SJSA1 (cell line): ENCODE measurements at regions not wholly inside any gene's neighbourhood (a gene's known extent, or its start where the extent isn't known, plus 50 kb on each side); places are given as distances from the start of the nearest gene placed in this dataset.
"Not testable (repeated sequence)": the region's sequence is repeated elsewhere in the genome, so short reads cannot be mapped to it uniquely, and the experiment has no call there.

Source experiments
- DNase-seq, 2 experiments: peaks; one replicate each; pipeline ENCODE4 v3.0.0-alpha.2; 2015 to 2020; ENCODE audit warnings: low spot score in 2 of 2, low read depth in 1 of 2
- H3K27ac ChIP-seq: fragments of 250-450 bp; sonication (Bioruptor Pico); 2 replicates; pipeline ENCODE4 v1.5.1; 2020; ENCODE audit warnings: mild to moderate bottlenecking, moderate library complexity
- H3K27me3 ChIP-seq: fragments of 250-450 bp; sonication (Bioruptor Pico); replicated peaks from 2 replicates; pipeline ENCODE4 v1.5.1; 2020; ENCODE audit warnings: mild to moderate bottlenecking, moderate library complexity
- H3K36me3 ChIP-seq: fragments of 250-450 bp; sonication (Bioruptor Pico); 2 replicates; pipeline ENCODE4 v1.5.1; 2020; ENCODE audit warnings: mild to moderate bottlenecking
- H3K4me1 ChIP-seq: fragments of 250-450 bp; sonication (Bioruptor Pico); replicated peaks from 2 replicates; pipeline ENCODE4 v1.6.1; 2021; ENCODE audit warnings: mild to moderate bottlenecking
- H3K4me3 ChIP-seq: fragments of 250-450 bp; sonication (Bioruptor Pico); 2 replicates; pipeline ENCODE4 v1.5.1; 2020; ENCODE audit warnings: mild to moderate bottlenecking
- H3K9me3 ChIP-seq: fragments of 250-450 bp; sonication (Bioruptor Pico); replicated peaks from 2 replicates; pipeline ENCODE4 v1.5.1; 2020; ENCODE audit warnings: mild to moderate bottlenecking

DNA sequence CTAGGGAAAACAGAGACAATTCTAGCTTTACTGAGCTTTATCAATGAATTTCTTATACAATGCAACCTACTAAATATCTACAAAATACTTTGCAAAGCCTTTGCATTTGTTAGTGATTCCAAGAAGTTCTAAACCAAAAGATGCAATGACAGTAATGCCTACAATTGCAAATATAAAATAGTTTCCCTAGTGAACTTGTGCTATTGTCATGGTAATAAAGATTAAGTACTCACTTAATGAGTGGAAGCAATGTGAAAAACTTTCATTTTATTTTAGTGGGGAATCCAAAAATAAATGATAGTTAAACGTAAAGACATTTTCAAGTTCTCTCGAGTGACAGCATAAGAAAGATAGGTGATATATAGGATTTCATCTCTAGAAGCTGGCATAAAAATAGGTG is 270.5 kb upstream of the CTNND2 start:
- DNase-seq, result no peak
- H3K4me1 ChIP-seq, result no peaks in the 10 kb centered on the region
- H3K36me3 ChIP-seq, result no peaks in the 10 kb centered on the region
- no peaks in the 10 kb centered on the region for H3K27me3 ChIP-seq
- H3K9me3 ChIP-seq, result 0 out of 2 replicates have a peak, but pooled peaks cover 4% of the 10 kb centered on the region
- no peak overlapping the region for H3K4me3 ChIP-seq
- H3K27ac ChIP-seq, result no peak overlapping the region

DNA sequence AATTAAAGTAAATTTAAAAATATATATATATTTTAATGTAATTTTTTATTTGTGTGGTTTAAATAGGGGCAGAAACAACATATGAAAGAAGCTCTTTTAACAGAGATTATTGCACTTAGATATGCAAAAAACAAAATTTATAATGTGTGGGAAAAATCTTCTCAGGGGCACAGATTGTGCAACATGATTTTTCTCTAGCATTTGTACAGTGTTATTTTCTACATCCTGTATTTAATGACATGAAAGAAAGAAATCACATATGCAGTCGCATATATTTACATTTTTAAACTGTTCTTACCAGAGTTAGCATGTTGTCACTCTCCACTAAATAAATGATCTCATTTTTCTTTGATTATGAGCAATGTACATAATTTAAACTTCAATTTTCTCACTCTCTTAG is 265.3 kb upstream of the CTNND2 start:
- Histone ChIP-seq H3K4me3 (no peak overlapping the region), H3K4me1 (no peaks in the 10 kb centered on the region), H3K9me3 (no peaks in the 10 kb centered on the region), H3K36me3 (no peaks in the 10 kb centered on the region), H3K27me3 (no peaks in the 10 kb centered on the region), H3K27ac (no peak overlapping the region)
- DNase-seq, result no peak

DNA sequence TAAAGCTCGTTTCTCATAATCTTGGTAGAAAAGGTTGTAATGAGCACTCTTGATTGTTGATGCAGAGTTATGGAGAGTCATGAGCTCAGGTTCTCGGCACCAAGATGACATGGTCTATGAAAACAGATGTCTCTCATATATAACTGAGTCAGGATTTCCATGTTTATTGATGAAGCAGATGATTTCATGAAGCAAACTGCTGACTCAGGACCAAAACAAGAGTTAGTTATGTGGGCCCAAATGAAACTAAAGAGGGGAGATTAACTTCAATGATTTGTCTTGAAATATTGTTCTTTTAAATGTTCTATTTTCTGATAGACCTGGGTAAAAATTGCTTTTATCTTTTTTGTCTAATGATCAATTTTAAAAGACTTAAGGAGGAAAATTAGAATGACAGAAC is 258.6 kb upstream of the CTNND2 start:
- H3K27ac ChIP-seq, result no peak overlapping the region

DNA sequence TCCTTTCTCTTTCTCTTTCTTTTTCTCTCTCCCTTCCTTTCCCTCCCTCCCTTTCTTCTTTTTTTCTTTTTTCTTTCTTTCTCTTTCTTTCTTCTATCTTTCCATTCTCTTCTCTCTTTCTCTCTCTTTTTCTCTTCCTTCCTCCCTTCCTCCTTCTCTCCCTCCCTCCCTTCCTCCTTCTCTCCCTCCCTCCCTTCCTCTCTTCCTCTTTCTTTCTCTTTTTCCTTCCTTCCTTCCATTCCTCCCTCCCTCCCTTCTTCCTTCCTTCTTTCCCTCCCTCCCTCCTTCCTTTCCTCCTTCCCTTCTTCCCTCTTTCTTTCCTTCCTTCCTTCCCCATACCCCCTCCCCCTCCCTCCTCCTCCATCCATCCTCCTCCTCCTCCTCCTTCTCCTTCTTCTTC is 243.3 kb upstream of the CTNND2 start:
- no peaks in the 10 kb centered on the region for H3K36me3 ChIP-seq
- H3K27ac ChIP-seq, result no peak overlapping the region
- no peak for DNase-seq
- no peaks in the 10 kb centered on the region for H3K4me1 ChIP-seq
- no peak overlapping the region for H3K4me3 ChIP-seq
- no peaks in the 10 kb centered on the region for H3K27me3 ChIP-seq
- H3K9me3 ChIP-seq, result no peaks in the 10 kb centered on the region

More for the DNA sequence above, 258.6 kb upstream of the CTNND2 start:
- DNase-seq, result no peak
- Histone ChIP-seq H3K36me3 (no peaks in the 10 kb centered on the region), H3K4me1 (no peaks in the 10 kb centered on the region), H3K4me3 (no peak overlapping the region), H3K27me3 (no peaks in the 10 kb centered on the region), H3K9me3 (0 out of 2 replicates have a peak, but pooled peaks cover 2% of the 10 kb centered on the region)

DNA sequence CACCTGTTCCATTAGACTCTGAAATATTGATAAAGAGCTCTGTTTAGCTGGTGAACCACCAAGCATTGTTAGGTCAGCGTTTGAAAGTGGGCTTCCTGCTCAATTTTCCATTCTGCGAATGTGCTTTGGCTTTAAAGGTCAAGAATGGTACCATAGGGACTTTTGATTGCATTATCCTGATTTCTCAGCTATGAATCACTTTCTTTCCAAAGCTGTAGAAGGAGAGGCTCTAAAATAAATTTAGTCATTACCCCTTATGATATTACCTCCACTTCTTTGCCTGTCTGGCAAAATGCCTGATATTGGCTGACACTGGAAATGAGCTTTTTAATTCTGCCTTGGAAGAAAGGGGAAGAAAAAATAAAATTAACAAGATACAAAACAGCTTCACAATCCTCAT is 237.2 kb upstream of the CTNND2 start:
- no peak overlapping the region for H3K4me3 ChIP-seq
- DNase-seq, result no peak
- H3K36me3 ChIP-seq, result no peaks in the 10 kb centered on the region

DNA sequence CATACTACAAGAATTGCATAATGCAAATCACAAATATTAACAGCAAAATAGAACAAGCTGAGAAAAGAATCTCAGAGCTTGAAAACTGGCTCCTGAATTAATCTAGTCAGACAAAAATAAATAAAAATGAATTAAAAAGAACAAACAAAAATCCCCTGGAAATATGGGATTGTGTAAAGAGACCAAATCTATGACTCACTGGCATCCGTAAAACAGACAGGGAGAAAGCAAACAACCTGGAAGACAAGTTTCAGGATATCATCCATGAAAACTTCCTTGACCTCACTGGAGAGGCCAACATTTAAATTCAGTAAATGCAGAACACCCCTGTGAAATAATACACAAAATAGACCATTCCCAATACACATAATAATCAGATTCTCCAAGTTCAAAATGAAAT is 229.3 kb upstream of the CTNND2 start:
- Histone ChIP-seq H3K4me1 (no peaks in the 10 kb centered on the region), H3K27ac (no peak overlapping the region), H3K36me3 (no peaks in the 10 kb centered on the region), H3K4me3 (no peak overlapping the region), H3K9me3 (0 out of 2 replicates have a peak, but pooled peaks cover 4% of the 10 kb centered on the region), H3K27me3 (no peaks in the 10 kb centered on the region)
- DNase-seq, result no peak

More for the DNA sequence above, 237.2 kb upstream of the CTNND2 start:
- H3K4me1 ChIP-seq, result no peaks in the 10 kb centered on the region
- H3K9me3 ChIP-seq, result no peaks in the 10 kb centered on the region; the same call in 1 of the 2 replicates
- no peaks in the 10 kb centered on the region for H3K27me3 ChIP-seq
- no peak overlapping the region for H3K27ac ChIP-seq

DNA sequence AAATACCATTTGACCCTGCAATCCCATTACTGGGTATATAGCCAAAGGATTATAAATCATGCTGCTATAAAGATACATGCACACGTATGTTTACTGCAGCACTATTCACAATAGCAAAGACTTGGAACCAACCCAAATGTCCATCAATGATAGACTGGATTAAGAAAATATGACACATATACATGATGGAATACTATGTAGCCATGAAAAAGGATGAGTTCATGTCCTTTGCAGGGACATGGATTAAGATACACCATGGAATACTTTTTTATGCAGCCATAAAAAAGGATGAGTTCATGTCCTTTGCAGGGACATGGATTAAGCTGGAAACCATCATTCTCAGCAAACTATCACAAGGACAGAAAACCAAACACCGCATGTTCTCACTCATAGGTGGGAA is 226.8 kb upstream of the CTNND2 start:
- not testable (repeated sequence) for H3K27me3 ChIP-seq, DNase-seq, H3K36me3 ChIP-seq, H3K27ac ChIP-seq, H3K4me1 ChIP-seq, H3K4me3 ChIP-seq, H3K9me3 ChIP-seq

DNA sequence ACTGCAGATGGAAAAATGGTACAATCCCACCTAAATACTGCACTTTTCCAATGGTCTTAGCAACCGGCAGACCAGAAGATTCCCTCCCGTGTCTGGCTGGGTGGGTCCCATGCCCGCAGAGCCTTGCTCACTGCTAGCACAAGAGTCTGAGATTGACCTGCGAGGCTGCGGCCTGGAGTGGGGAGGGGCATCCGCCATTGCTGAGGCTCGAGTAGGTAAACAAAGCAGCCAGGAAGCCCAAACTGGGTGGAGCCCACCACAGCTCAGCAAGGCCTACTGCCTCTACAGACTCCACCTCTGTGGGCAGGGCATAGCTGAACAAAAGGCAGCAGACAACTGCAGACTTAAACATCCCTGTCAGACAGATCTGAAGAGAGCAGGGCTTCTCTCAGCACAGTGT is 221.6 kb upstream of the CTNND2 start:
- DNase-seq, result no peak
- Histone ChIP-seq H3K36me3 (no peaks in the 10 kb centered on the region), H3K27me3 (no peaks in the 10 kb centered on the region), H3K27ac (no peak overlapping the region), H3K4me1 (no peaks in the 10 kb centered on the region), H3K9me3 (no peaks in the 10 kb centered on the region), H3K4me3 (no peak overlapping the region)

DNA sequence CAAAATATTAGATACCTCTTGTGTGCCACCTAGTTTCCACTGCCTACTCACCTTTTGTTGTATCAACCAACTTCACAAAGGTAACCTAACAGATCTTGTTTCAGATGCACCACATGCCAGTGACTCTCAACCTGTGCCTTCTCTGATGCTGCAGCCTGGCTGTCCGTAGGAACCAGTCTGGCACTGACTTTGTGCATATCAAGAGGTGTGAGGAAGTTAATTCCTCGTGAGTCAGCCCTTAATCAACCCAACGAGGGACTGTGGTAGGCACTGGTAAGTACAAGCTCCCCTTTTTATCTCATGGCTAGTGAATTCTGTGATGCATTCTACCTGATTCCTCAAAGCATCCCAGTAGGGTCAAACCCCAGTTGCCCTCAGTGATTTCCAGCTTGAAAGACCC is 215.4 kb upstream of the CTNND2 start:
- no peaks in the 10 kb centered on the region for H3K36me3 ChIP-seq
- H3K27ac ChIP-seq, result no peak overlapping the region
- no peak overlapping the region for H3K4me3 ChIP-seq
- DNase-seq, result no peak
- 0 out of 2 replicates have a peak, but pooled peaks cover 2% of the 10 kb centered on the region for H3K9me3 ChIP-seq
- no peaks in the 10 kb centered on the region for H3K4me1 ChIP-seq
- H3K27me3 ChIP-seq, result no peaks in the 10 kb centered on the region

DNA sequence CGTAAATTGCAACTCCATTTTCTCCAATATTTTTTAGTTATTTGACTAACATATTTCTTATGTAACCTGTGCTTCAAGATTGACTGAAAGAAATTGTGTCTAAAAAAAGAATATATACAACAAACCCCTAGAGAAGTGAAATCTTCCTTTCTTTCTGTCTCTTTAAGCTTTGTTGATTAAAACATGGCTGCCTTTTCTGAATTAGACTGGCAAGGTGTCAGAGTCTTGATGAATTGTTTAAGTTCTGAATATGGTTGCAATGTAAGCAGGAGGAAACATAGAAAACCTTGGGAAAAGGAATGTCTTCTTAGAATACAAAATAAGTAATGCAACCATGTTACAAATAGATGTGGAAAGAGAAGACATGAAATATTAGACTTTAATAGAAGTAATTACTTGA is 209.8 kb upstream of the CTNND2 start:
- H3K36me3 ChIP-seq, result no peaks in the 10 kb centered on the region

DNA sequence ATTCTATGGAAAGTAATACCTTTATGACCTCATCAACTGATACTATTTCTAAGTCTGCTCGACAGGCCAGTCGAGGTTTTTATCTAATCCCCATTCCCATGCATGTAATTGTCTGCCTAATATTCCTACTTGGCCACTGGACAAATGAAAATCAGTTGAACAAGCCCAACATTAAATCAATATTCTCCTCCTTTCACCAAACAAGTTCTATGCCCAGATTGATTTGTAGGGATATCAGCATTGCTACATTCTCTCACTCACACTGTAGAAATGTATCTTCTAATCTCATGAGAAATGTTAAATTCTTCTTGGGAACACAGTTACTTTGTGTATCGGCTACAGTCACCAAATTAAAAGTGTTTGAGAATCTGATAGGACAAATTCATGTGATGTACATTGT is 208.8 kb upstream of the CTNND2 start:
- no peak for DNase-seq
- Histone ChIP-seq H3K27me3 (no peaks in the 10 kb centered on the region), H3K4me3 (no peak overlapping the region), H3K4me1 (no peaks in the 10 kb centered on the region), H3K27ac (no peak overlapping the region), H3K36me3 (no peaks in the 10 kb centered on the region), H3K9me3 (0 out of 2 replicates have a peak, but pooled peaks cover 2% of the 10 kb centered on the region)

More for the DNA sequence above, 209.8 kb upstream of the CTNND2 start:
- H3K9me3 ChIP-seq, result 0 out of 2 replicates have a peak, but pooled peaks cover 2% of the 10 kb centered on the region
- no peaks in the 10 kb centered on the region for H3K27me3 ChIP-seq
- no peak overlapping the region for H3K27ac ChIP-seq
- H3K4me3 ChIP-seq, result no peak overlapping the region
- no peak for DNase-seq
- H3K4me1 ChIP-seq, result no peaks in the 10 kb centered on the region

DNA sequence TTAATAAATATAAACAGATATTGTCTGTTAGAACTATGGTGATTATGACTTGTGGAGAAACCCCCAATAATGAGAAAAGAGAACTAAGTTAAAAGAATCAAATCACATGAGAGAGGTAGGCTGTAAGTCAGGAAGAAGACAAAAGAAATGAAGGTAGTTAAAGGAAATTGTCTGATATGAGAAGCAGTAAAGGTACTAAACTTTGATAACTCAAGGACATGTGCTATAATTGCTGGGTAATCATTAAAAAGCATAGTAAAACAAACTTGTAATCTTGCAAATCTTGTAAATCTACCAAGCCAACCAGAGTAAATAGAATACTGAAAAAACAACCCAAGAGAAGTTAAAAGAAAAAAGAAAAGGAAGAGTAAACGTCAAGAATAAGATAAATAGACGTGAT is 207.0 kb upstream of the CTNND2 start:
- no peak overlapping the region for H3K4me3 ChIP-seq
- DNase-seq, result no peak
- H3K9me3 ChIP-seq, result 0 out of 2 replicates have a peak, but pooled peaks cover 2% of the 10 kb centered on the region
- no peaks in the 10 kb centered on the region for H3K36me3 ChIP-seq
- H3K27me3 ChIP-seq, result no peaks in the 10 kb centered on the region
- H3K4me1 ChIP-seq, result no peaks in the 10 kb centered on the region
- H3K27ac ChIP-seq, result no peak overlapping the region

DNA sequence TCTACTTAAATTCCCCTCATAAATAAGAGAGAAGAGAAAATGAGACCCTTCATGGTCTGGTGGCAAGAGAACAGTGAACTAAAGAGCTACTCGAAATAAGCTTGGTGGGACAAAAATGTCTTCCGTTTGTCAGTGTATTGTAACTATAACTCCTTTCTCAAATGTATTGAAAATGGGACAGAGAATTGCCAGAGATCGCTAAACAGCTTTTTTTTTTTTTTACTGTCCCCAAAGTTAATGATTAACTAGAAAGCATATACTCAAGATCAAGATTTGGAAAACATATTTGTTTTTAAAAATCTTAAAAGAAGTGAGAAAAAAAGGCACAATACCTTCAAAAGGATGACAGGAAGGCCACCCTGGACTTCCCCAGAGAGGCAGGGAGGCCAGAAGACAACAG is 206.4 kb upstream of the CTNND2 start:
- H3K36me3 ChIP-seq, result no peaks in the 10 kb centered on the region
- H3K9me3 ChIP-seq, result no peaks in the 10 kb centered on the region
- H3K4me1 ChIP-seq, result no peaks in the 10 kb centered on the region
- H3K27ac ChIP-seq, result no peak overlapping the region
- DNase-seq, result no peak
- H3K27me3 ChIP-seq, result no peaks in the 10 kb centered on the region
- H3K4me3 ChIP-seq, result no peak overlapping the region

DNA sequence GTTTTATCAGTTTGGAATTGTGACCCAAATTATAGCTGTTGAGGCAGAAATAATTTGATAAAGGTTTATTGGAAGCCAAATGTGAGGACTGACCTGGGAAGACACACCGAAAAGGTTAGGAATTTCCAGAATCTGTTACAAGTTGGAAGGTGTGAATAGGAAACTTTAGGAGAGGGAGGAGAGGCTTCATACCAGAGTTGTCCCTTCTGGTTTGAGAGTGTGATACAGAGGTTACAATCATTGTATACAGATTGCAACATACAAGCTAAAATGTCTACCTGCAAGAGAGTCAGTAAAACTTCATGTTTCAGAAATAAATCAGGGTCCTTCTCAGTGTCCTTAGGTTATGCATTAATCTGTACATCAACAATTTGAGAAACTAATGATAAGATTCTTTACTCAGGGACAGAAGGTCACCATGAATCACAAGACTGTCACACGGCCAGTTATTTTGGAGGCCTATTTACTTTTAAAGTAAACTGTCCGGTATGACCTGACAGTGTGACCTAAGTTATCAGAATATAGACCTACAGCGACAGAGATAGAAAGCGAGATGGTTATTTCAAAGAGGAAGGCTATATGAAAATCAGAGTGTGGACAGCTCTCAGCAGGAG is 204.9 kb upstream of the CTNND2 start:
- Histone ChIP-seq H3K27ac (no peak overlapping the region), H3K27me3 (no peaks in the 10 kb centered on the region), H3K36me3 (no peaks in the 10 kb centered on the region), H3K4me1 (no peaks in the 10 kb centered on the region), H3K9me3 (no peaks in the 10 kb centered on the region), H3K4me3 (no peak overlapping the region)
- DNase-seq, result no peak

DNA sequence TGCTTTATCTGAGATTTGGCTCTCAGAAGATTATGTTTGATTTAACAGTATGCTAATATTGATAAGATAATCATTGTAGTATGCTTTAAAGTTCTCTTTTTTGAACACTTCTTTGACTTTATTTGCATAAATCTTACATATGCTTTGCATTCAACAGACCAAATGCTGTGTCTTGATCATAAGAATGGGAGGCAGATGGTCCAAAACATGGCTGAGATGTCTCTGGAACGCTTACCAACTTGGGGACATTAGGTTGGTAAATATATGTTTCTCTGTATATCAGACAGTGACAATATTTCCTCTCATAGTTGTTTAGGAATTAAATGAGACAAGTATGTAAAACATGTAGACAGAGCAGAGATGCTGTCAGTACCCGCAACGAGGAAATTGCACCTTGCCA is 197.9 kb upstream of the CTNND2 start:
- Histone ChIP-seq H3K9me3 (no peaks in the 10 kb centered on the region), H3K27me3 (no peaks in the 10 kb centered on the region), H3K36me3 (no peaks in the 10 kb centered on the region), H3K4me1 (no peaks in the 10 kb centered on the region), H3K27ac (no peak overlapping the region), H3K4me3 (no peak overlapping the region)
- no peak for DNase-seq
